ENCODE measurements at regions not wholly inside any gene's neighbourhood (a gene's known extent, or its start where the extent isn't known, plus 50 kb on each side); places are given as distances from the start of the nearest gene placed in this dataset.
"Not testable (repeated sequence)": the region's sequence is repeated elsewhere in the genome, so short reads cannot be mapped to it uniquely, and the experiment has no call there.

- DNase-seq (ENCODE audit: low spot score), result no peak
Measured at GRCh38 chr12:115811045-115811444, 466.4 kb downstream of the MED13L start.

GRCh38 chr12:115810122-115810901 is 467.2 kb downstream of the MED13L start:
- no peak for DNase-seq (ENCODE audit: low spot score)

- DNase-seq (ENCODE audit: low spot score), result no peak
Measured at GRCh38 chr12:115806000-115806399, 471.5 kb downstream of the MED13L start.

- no peak for DNase-seq (ENCODE audit: low spot score)
Measured at GRCh38 chr12:115802767-115803166, 474.7 kb downstream of the MED13L start.

GRCh38 chr12:115801871-115802270 is 475.6 kb downstream of the MED13L start:
- no peak for DNase-seq (ENCODE audit: low spot score)

GRCh38 chr12:115799610-115800009 is 477.9 kb downstream of the MED13L start:
- DNase-seq (ENCODE audit: low spot score), result no peak

GRCh38 chr12:115798309-115798917 is 479.1 kb downstream of the MED13L start:
- DNase-seq (ENCODE audit: low spot score), result no peak

GRCh38 chr12:115794659-115795081 is 482.8 kb downstream of the MED13L start:
- DNase-seq (ENCODE audit: low spot score), result peak; percentile 15

GRCh38 chr12:115791331-115791730 is 486.2 kb downstream of the MED13L start:
- DNase-seq (ENCODE audit: low spot score), result no peak

- DNase-seq (ENCODE audit: low spot score), result no peak
Measured at GRCh38 chr12:115790526-115790925, 487.0 kb downstream of the MED13L start.

- DNase-seq (ENCODE audit: low spot score), result not testable (repeated sequence)
Measured at GRCh38 chr12:115786490-115786889, 491.0 kb downstream of the MED13L start.

GRCh38 chr12:115785548-115785947 is 491.9 kb downstream of the MED13L start:
- no peak for DNase-seq (ENCODE audit: low spot score)

GRCh38 chr12:115776399-115776798 is 501.1 kb downstream of the MED13L start:
- DNase-seq (ENCODE audit: low spot score), result no peak

GRCh38 chr12:115774148-115774895 is 503.2 kb downstream of the MED13L start:
- no peak for DNase-seq (ENCODE audit: low spot score)

GRCh38 chr12:115771601-115772000 is 505.9 kb downstream of the MED13L start:
- DNase-seq (ENCODE audit: low spot score), result no peak

- no peak for DNase-seq (ENCODE audit: low spot score)
Measured at GRCh38 chr12:115771065-115771464, 506.4 kb downstream of the MED13L start.

GRCh38 chr12:115770643-115771042 is 506.9 kb downstream of the MED13L start:
- no peak for DNase-seq (ENCODE audit: low spot score)

- DNase-seq (ENCODE audit: low spot score), result no peak
Measured at GRCh38 chr12:115767916-115768315, 509.6 kb downstream of the MED13L start.

- no peak for DNase-seq (ENCODE audit: low spot score)
Measured at GRCh38 chr12:115763982-115764621, 513.4 kb downstream of the MED13L start.

GRCh38 chr12:115763376-115763775 is 514.1 kb downstream of the MED13L start:
- DNase-seq (ENCODE audit: low spot score), result no peak

GRCh38 chr12:115762936-115763335 is 514.6 kb downstream of the MED13L start:
- no peak for DNase-seq (ENCODE audit: low spot score)

- no peak for DNase-seq (ENCODE audit: low spot score)
Measured at GRCh38 chr12:115761784-115762183, 515.7 kb downstream of the MED13L start.
